ENCODE measurements at regions not wholly inside any gene's neighbourhood (a gene's known extent, or its start where the extent isn't known, plus 50 kb on each side); places are given as distances from the start of the nearest gene placed in this dataset.

DNA sequence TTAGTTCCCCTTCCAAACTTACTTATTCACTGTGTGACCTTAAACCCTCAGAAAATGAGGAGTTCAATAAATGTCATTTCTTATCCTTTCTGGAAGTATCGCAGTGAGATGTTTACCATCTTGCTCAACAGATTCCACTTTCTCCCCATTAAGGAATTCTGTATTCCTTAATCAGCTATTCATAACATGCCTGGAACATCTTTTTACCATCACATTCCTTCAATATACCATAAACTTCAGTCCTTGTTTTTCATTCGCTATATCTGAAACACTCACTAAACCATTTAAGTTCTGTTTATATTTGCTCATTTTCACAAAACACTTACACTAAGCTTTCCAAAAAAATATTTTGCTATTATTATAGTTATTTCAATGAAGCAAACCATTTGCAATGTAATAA is 1158.6 kb downstream of the CDH12 start:
- DNase-seq = no peak

DNA sequence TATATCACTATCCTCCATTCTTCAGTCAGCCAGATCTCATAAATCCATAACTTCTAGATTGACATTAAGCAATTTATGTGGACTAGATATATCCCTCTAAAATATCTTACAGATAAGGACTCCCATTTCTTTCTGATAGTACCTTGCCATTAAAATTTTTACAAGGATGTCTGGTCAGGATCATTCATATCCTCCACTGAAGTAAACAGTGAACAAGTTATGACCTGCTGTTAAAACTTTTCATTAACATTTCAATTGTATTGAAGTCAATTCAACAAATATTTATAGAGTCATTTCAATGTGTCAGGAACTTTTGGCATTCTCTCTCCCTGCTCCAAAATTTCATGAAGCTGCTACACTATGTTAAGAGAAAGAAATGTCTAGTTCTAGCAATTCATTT is 1159.6 kb downstream of the CDH12 start:
- no peak for DNase-seq

DNA sequence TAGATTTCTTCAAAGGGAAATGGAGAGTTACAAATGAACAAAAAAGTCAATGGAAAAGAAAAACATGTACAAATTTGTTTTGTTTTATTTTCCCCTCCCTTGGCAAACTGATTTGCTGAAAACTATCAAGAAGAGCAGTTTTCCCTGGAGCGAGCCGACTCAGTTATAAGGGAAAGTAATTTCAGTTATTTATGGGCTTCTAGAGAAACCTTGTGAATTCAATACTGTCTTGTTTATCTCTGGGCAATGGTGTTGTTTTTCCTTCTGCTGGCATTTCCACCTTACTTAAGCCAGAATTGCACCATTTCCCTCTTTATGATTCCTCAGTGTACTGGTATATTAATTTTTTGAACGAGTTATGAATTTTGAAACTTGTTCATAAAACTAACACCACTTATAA is 1163.6 kb downstream of the CDH12 start:
- no peak for DNase-seq

DNA sequence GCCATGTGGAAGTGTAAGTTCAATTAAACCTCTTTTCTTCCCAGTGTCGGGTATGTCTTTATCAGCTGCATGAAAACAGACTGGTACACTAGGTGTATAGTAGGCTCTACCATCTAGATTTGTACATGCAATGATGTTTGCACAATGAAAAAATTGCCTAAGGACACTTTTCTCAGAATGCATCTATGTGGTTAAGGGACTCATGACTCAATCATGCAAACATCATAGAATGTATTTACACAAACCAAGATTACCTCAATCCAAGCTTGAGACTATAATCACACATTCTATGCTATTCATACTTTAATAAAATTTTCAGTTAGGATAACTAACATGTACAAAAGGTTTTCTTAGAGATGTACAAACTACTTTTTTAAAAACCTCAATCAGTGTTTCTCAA is 1164.5 kb downstream of the CDH12 start:
- DNase-seq = no peak

DNA sequence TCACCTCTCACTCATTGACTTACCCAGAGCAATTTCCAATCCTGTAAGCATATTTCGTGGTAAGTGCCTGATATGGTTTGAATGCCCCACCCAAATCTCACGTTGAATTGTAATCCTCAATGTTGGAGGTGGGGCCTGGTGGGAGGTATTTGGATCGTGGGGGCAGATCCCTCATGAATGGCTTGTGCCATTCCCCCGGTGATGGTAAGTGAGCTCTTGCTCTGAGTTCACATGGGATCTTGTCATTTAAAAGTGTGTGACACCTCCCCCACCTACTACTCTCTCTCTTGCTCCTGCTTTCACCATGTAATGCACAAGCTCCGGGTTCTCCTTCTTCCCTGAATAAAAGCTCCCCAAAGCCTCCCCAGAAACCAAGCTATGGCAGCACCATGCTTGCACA is 1165.5 kb downstream of the CDH12 start:
- no peak for DNase-seq

DNA sequence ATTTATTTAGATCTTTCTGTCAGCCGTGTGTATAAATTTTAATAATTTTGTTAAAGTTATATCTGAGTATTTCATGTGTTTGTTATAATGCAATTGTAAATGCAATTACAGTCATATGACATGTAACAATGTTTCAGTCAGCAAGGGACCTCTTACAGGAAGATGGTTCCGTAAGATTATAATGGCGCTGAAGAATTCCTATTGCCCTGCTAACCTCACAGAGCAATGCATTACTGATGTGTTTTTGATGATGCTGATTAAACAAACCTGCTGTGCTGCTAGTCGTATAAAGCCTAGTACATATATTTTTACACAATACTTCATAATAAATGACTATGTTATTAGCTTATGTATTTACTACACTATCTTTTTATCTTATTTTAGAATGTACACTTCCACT is 1166.4 kb downstream of the CDH12 start:
- DNase-seq = no peak

DNA sequence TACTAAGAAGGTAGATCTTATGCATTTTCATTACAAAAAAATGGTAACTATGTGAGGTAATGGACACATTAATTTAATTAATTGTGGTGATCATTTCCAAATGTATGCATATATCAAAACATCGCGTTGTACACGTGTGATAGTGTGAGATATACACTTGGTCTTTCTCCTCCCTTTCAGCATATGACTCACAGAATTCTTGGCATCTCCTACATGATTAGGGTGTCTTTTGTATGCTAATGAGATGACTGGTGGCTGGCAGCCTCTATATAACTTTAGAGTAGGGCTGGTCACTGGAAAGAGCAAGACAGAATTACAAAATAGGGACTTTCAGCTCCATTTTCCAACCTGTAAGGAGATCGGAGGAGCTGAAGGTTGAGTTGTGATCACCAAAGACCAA is 1167.6 kb downstream of the CDH12 start:
- no peak for DNase-seq

DNA sequence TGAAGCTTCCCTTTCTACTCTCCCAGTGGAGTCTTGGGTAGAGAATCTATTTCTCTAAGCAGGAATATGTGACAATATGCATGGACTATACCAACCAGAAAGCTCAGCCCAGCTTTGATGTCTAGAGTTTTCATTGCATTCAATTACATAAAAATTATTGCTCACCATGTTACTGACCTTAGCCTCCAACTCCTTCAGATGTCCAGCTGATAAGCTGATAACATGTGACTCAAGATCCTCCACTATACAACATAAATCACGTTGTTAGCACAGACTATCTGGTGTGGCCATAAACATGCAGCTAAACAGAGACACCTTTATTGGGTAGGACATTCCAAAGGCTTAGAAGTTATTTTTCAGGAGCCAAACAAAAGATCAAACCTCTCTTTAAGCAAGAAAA is 1168.2 kb downstream of the CDH12 start:
- no peak for DNase-seq

DNA sequence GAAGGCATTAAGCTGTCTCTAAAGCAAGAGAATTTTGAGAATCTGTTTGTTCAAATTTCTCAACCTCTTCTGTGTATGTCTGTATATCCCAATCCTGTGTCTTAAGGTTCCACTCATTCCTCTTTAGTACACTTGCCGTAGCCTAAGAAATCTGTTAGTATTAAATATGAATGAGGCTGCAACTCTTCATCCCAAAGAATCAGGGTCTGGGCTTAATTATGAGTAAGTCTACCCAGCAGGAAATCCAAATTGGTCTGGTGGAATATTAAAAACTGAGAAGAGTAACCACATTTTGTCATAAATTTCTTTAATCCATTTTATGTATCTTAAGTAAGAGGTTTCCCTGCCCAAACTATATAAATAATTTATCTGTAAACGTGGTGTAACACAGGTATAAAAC is 1171.2 kb downstream of the CDH12 start:
- DNase-seq = no peak

DNA sequence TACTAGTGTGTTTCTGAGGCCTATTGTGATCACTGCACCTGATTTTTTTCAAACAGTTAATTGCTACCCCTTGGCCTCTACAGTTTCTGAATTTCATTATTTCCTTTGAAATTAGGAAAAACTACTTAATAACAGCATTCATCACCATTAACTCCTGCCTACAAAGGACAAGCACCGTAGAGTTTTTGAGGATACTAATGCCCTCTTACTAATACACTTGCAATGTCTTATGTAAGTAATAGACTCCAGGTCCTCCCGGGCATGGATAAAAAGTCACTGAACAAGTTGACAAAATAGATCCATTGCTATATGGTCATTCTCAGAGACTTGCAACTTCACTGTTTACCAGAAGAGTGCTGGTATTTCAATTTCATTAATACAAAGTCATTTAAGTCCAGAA is 1172.5 kb downstream of the CDH12 start:
- no peak for DNase-seq

DNA sequence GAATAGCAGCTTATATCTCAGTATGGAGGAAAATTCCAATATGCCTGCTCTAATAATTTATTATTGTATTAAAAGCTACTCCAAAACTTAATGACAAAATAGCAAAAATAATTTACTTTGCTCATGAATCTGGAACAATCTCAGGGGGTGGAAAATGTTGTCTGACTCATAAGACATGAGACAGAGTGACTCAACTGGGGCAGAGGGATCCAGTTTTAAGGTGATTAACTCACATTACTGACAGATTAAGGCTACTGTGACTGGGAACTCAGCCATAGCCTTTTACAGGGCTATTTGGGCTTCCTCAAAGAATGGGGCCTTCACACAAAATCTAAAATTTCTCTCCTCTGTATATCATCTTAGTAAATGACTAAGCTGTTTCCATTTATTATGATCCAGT is 1172.9 kb downstream of the CDH12 start:
- DNase-seq = no peak

DNA sequence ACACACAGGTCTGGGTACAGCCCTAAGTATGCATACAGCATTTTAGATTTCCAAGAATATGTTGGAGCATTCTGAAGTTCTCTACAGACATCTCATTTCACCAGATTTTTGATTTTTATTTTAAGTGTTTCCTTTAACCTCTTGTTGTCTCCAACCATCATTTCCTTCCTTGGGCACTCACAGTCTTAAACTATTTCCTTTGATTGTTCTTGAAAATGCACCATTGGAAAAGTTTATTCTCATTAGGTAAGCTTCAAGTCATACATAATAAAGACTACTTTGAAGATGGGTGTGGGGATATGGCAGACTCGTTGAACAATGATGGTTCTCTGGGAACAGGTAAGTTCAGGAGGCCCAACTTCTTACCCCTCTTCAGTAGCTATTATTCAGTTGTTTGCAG is 1174.6 kb downstream of the CDH12 start:
- DNase-seq = no peak

DNA sequence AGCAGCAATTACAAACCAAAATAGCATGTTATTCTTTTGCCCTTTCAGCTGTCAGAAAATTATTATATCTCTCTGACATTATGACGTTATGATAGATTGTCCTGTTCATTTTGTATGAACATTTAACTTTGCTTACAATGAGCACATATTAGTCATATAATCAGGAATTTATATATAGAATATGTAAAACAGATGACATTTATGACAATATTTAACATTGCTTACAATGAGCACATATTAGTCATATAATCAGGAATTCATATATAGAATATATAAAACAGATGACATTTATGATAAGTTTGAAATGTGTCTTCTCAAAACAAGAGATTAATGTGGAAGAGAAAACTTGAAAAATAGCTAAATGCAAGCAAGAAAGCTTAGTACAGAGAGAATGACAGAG is 1180.2 kb downstream of the CDH12 start:
- no peak for DNase-seq

DNA sequence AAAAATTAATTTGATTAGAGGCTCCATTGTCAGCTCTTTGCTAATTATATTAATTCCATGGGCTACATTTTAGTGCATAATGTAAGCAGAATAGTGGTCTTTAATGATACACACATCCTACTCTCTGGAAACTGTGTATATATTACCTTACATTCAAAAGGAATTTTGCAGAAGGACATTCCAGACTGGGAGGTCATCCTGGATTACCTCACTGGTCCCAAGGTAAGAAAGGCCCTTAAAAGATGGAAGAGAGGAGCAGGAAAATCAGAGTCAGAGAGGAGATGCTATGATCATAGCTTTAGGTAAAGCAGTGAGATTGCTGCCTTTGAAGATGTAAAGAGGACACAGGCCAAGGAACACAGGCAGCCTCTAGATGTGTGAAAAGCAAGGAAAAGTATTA is 1180.8 kb downstream of the CDH12 start:
- DNase-seq = no peak

DNA sequence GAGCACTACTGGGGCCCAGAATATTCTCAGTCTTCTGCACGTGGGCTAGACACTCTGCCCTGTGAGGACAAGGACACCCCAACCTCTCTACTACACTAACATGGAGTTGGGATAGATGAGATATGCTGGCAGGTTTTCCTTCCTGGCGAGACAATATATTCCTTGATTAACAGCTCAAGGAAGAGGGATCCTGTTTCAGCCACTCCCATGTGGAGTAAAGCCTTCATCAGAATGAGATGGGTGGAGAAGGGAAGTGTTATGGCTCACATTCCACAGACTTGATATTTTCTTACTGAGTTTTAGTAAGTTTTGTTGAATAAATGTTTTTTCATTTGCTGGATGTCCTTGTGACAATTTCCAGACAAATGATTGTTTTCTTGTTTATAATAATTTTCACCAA is 1187.6 kb downstream of the CDH12 start:
- no peak for DNase-seq

DNA sequence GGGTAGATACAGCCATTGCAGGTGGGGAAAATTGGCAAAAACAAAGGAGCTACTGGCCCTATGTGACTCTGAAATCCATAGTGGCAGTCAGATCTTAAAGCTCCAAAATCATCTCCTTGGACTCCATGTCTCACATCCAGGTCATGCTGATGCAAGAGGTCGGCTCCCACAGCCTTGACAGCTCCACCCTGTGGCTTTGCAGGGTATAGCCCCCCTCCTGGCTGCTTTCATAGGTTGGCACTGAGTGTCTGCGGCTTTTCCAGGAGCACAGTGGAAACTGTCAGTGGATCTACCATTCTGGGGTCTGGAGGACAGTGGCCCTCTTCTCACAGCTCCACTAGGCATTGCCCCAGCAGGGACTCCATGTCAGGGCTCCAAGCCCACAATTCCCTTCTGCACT is 1190.1 kb downstream of the CDH12 start:
- no peak for DNase-seq

DNA sequence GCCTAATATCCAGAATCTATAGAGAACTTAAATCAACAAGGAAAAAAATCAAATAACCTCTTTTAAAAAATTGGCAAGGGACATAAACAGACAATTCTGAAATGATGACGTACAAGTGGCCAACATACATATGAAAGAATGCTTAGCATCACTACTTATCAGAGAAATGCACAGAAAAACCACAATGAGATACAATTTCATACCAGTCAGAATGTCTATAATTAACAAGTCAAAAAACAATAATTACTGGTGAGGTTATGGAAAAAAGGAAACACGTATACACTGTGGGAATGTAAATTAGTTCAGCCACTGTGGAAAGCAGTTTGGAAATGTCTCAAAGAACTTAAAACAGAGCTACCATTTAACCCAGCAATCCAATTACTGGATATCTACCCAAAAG is 1192.0 kb downstream of the CDH12 start:
- DNase-seq = no peak

DNA sequence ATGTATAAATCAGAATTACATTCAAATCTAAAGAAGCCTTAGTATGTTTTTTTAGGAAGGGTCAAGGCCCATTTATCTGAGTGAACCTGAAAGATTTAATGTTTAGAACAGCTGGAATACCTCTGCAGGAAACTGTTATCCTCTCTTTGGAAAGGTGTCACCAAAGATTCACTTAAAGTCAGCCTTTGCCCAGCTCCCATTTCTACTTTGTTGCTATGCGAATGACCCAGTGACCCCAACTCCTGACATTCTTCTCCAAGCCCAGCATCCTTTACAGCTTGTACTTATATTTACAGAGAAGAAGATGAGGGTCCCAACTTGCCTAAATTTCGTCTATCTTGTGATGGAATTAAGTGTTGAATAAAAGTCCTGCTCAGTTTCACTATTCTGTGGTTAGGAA is 1198.6 kb downstream of the CDH12 start:
- DNase-seq = no peak

DNA sequence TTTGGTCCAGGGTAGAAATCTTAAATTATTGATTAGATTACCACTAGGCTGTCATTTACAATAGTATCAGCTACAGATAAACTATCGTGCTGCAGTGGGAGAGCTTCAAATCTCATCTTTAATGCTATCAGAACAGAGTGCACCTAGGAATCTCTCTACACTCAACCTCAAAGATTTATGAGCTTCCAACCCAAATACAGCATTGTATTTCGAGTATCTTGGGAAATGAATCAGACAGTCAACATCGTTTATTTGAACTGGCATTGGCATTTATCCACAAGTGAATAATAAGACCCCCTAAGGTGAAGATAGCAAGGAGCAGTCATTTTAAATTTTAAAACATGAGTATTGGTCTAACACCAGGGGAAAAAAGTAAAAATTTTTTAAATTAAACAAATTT is 1203.2 kb downstream of the CDH12 start:
- no peak for DNase-seq

DNA sequence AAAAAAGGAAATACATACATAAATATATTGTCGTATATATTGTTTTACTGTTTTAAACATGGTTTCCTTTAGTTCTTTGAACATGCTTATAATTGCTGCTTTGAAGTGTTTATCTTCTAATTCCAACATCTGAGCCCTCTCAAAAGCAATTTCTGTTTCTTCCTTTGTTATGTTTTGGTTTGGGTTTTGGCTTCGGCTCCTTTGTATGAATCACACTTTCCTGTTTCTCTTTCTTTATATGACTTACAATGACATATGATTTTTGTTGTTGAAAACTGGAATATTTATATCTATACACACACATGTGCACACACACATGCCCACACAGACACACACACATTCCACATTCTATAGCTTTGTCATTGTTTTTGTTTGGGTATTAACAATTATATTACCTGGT is 1206.7 kb downstream of the CDH12 start:
- no peak for DNase-seq

DNA sequence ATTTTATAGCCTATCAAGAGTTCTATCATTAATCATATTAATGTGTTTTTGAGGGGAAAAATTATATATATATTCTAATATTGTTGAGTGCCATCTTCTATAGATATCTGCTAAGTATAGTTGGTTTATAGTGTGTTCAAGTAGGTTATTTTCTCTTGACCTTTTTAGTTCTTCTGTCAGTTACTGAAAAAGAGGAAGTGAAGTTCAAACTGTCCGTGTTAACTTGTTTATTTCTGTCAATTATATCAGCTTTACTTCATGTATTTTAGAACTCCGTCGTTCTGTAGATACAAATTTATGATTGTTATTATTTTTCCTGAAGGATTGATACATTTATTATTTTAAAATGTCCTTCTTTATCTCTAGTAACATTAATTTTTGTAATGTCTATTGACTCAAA is 1209.1 kb downstream of the CDH12 start:
- no peak for DNase-seq

DNA sequence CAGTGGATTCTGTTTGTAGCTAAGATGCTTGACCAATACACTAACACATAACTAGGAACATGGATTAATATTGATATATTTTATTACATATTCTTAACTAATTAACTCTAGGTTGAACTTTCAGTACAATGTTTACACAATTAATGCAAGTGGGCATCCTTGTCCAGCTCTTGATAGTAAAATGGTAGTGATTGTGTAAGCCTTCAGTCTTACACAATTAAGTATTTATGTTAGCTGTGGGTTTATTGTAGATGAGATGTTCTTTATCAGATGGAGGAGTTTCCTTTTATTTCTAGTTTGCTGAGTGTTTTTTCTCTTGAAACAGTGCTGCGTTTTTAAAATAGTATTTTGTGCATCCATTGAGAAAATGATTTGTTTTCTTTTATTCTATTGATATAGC is 1210.8 kb downstream of the CDH12 start:
- no peak for DNase-seq

DNA sequence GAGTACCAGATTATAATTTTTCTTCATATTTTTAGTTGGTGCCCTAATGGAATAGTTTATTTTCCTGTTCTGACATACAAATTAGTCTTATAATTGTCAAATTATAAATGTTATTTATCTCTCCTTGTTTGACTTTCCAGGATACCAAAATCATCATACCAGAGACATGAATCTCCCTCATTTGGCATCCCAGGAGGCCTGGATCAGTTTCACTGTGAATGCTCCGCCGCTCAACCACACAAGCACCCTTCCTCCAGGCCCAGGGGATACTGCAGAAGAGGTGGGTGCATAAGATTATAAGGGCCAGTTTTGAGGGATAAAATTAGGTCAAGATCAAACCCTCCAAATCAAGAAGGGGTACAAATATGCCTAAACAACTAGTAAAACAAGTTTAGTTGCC is 1229.3 kb downstream of the CDH12 start:
- DNase-seq = no peak

DNA sequence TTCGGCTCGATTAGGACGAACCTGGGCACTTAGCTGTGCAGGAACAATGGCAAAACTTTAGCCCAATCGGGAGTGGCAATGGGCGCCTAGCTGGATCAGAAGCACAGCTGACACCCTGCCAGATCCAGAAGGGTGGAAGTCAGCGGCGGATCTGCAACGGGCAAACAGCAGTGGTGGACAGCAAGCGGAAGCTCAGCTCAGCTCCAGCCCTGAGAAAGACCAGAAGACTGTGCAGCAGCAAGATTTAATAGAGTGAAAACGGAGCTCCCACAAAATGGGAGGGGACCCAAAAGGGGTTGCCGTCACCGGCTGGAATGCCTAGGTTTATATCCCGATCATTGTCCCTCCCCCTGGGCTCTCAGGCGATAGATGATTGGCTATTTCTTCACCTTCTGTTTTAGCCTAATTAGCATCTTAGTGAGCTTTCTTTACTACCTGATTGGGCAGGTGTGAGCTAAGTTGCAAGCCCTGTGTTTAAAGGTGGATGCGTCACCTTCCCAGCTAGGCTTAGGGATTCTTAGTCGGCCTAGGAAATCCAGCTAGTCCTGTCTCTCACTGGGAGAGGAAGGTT is 1237.9 kb downstream of the CDH12 start:
- no peak for DNase-seq

DNA sequence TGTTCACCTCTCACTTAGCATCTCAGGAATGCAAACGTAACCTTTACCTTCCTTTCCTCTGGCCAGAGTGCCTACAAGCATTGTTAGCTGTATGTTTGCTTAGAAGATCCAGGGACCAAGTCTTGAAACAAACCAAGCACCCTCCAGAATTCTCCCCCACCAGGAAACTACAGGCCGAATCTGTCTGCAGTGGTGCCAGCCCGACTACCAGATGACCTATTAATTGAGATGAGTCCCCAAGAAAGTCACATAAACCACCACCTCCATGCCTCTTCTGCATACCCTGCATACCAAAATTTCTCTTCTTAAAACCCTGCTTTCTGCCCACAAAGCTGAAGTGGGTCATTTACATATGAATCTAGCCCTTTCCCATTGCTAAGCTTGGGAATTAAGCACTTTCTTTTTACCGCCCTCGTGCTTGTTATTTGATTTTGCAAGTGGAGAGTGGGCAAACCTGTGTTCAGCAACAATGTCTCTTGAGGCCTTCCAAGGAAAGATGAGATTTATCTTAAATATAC is 1239.1 kb downstream of the CDH12 start:
- DNase-seq = no peak

DNA sequence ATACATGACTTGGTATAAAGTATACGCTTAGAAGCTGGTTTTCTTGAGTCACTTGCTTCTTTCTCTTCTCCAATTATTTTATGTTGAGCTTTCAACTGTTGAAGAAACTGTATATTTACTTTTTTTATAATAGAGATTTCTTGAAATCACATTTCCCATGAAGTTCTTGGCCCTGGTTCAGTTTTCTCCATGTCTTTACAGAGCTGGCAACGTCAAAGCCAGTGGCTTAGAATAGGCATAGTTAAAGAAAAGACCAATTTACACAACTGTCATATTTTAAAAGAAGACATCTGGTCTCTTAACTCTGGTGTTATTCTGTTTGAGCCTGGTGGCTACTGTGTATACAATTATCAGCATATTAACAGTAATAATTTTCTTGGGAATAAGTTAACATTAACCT is 1249.3 kb downstream of the CDH12 start:
- no peak for DNase-seq
